ENCODE measurements at regions not wholly inside any gene's neighbourhood (a gene's known extent, or its start where the extent isn't known, plus 50 kb on each side); places are given as distances from the start of the nearest gene placed in this dataset.

- TF ChIP-seq POLR2A (IDR thresholded peaks at IDR 0.05; ENCODE audit: low read length) (no peak), GATA1 (IDR thresholded peaks at IDR 0.05; ENCODE audit: low read depth, low read length) (no peak)
Observed at GRCh38 chr15:87739866-87740265, 516.7 kb downstream of the NTRK3 start.
